Fibroblast of villous mesenchyme (primary cell): ENCODE measurements at regions not wholly inside any gene's neighbourhood (a gene's known extent, or its start where the extent isn't known, plus 50 kb on each side); places are given as distances from the start of the nearest gene placed in this dataset.
A peak's percentile ranks its signal among the peaks of the same experiment; 100 is the strongest.
"Not testable (repeated sequence)": the region's sequence is repeated elsewhere in the genome, so short reads cannot be mapped to it uniquely, and the experiment has no call there.

Experiments used
- DNase-seq: peaks from one replicate; pipeline ENCODE4 v3.0.0-alpha.2; 2010; ENCODE audit warnings: low read depth
- H3K4me3 ChIP-seq: 2 replicates; pipeline ENCODE4 v1.5.1; 2011; ENCODE audit warnings: low read depth, mild to moderate bottlenecking, low read length
- TF ChIP-seq, protein P1 (sequence below): IDR thresholded peaks from 2 replicates; pipeline ENCODE4 v1.5.1; 2012; ENCODE audit warnings: low read depth, mild to moderate bottlenecking, low read length; ENCODE audit not compliant: insufficient read depth

DNA sequence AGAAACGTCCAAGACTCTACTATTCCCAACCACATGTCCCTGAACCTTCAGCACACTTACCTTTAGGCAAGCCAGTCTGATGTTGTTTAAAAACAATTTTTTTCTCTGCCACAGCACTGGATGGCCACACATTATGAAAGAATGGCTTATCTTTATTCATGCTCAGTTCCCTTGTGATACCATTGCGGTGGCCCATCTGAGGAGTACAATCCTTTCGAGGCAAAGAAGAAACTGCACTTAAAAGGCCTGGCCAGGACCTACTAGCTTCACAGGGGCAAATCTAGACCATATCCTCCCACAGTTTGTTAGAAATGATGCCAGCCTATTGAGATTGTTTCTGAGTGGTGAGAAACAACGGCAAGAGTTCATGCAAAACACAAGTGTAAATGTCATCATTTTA, 88.4 kb upstream of the PLEKHG1 start:
- H3K4me3 ChIP-seq = no peak overlapping the region
- TF ChIP-seq, protein P1, sequence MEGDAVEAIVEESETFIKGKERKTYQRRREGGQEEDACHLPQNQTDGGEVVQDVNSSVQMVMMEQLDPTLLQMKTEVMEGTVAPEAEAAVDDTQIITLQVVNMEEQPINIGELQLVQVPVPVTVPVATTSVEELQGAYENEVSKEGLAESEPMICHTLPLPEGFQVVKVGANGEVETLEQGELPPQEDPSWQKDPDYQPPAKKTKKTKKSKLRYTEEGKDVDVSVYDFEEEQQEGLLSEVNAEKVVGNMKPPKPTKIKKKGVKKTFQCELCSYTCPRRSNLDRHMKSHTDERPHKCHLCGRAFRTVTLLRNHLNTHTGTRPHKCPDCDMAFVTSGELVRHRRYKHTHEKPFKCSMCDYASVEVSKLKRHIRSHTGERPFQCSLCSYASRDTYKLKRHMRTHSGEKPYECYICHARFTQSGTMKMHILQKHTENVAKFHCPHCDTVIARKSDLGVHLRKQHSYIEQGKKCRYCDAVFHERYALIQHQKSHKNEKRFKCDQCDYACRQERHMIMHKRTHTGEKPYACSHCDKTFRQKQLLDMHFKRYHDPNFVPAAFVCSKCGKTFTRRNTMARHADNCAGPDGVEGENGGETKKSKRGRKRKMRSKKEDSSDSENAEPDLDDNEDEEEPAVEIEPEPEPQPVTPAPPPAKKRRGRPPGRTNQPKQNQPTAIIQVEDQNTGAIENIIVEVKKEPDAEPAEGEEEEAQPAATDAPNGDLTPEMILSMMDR = no peak
- DNase-seq = no peak

DNA sequence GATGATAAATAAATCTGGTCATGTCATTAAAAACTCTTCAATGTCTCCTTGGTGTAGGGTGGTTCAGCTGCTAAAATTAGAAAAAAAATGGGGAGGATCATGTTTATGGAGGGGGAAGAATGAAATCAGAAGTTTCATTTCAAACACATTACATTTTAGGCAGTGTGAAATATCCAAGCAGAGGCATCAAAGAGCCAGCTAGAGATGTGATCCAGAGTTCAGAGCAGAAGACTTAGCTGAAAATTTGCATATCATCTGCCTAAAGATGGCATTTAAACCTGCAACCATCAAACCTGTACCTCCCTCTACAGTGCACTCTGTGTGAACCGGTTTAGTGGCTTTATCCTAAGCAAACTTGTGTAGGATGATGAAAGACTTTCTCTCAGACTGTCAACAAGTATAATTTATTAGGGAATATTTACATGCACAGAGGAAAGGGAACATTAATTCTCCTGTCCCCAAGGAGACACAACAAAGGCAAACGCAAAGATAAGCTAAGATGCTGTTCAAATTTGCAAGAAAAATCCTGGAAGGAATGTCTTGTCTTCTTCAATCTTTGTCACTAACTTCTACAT, 84.8 kb upstream of the PLEKHG1 start:
- no peak for DNase-seq
- TF ChIP-seq, protein P1 = no peak

DNA sequence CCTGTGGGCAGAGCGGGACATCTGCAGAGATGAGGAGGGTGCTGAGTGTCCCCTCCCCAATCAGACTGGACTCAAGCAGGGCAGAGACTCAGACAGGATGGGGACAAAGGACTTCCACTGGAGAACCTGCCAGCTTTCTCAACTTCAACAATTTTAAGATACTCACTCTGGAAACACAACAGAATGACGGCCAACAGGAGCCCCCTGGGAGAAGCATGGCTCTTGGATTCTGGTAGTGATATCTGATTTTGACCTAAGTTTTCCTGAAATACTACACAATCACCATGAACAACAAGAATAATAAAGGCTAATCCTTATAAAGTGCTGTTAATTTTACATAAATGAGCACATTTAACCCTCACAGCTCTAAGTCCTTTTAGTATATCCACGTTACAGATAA, 83.5 kb upstream of the PLEKHG1 start:
- H3K4me3 ChIP-seq = no peak overlapping the region
- no peak for DNase-seq
- TF ChIP-seq, protein P1 = no peak

More for the DNA sequence above, 84.8 kb upstream of the PLEKHG1 start:
- no peak overlapping the region for H3K4me3 ChIP-seq

DNA sequence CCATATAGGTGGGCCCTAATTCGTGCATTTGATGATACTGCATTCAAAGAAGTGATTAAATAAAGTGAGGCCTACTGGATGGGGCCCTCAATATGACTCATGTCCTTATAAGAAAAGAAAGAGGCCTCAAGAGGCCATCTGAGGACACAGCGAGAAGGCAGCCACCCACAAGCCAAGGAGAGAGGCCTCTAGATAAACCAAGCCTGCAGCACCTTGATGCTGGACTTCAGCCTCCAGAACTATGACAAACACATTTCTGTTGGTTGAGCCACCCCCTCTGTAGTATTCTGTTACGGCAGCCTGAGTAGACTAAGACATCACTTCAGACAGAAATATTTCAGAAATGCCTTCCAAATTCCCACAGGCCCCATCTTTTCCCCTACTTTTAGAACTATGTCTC, 82.5 kb upstream of the PLEKHG1 start:
- TF ChIP-seq, protein P1 = no peak

DNA sequence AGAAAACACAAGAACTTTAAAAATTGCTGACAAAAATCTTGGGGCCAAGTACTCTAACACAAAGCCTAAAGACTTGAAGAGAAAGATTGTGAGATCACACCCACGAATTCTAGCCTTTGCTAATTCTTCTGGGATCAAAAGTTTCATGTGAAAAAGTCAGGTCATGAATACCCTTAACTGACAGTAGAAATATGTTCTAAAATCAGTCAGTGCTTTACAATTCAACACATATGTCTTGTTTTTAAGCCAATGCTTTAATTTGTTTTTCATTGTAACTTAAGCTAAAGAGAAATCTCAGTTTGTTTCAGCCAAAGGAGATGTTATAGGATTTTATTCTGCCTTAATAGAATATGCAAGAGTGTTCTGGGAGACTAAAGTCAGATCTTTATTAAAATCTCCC, 78.2 kb upstream of the PLEKHG1 start:
- TF ChIP-seq, protein P1 = no peak
- no peak overlapping the region for H3K4me3 ChIP-seq
- no peak for DNase-seq

More for the DNA sequence above, 82.5 kb upstream of the PLEKHG1 start:
- DNase-seq = no peak
- no peak overlapping the region for H3K4me3 ChIP-seq

DNA sequence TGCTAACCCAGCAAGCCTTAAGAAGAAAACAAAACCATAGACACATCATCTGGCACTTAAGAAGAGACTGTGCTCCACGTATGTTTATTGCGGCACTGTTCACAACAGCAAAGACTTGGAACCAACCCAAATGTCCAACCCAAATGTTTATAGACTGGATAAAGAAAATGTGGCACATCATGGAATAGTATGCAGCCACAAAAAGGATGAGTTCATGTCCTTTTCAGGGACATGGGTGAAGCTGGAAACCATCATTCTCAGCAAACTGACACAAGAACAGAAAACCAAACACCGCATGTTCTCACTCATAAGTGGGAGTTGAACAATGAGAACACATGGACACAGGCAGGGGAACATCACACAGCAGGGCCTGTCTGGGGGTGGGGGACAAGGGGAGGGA, 76.5 kb upstream of the PLEKHG1 start:
- DNase-seq, H3K4me3 ChIP-seq: not testable (repeated sequence)

DNA sequence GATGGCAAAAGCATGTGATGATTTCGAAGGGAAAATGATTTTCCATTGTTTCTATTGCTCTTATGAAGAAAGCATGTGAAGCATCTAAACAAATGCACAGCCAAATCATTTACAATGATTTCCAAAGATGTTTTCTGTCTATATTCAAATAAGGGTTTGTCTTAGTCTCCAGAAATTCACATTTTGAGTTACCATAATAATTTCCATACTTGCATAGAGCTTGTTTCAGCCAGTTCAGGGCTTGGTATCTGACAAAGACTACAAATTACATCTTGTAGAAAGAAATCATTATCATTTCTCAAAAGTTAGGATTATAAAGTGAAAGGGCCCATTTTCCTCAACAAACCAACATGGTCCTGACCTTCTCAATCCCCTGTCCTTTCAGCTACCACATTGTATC, 74.4 kb upstream of the PLEKHG1 start:
- no peak for DNase-seq
- TF ChIP-seq, protein P1 = no peak
- no peak overlapping the region for H3K4me3 ChIP-seq

DNA sequence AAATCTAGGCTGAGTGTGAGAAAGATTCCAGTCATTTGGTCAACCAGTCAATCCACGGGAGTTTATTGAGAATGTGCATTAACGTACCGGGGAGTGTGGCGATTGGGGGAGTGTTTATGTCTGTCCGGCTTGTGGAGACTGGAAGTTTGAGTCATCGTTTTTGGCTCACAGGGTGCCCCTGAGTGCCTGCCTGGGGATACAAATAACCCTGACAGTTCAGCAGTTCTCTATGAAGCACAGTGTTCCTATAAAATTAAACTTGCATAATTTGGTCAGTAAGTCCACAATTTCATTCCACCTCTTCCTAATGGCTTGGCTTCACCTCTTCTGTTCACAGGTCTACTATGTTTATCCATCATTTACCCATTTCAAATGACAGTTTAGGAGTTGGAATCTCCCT, 72.6 kb upstream of the PLEKHG1 start:
- TF ChIP-seq, protein P1 = no peak
- no peak overlapping the region for H3K4me3 ChIP-seq
- DNase-seq = peak; percentile 57
